NT2/D1 (cell line): ENCODE measurements at regions not wholly inside any gene's neighbourhood (a gene's known extent, or its start where the extent isn't known, plus 50 kb on each side); places are given as distances from the start of the nearest gene placed in this dataset.

Source experiments
- DNase-seq: peaks from one replicate; pipeline ENCODE4 v3.0.0-alpha.2; 2011; ENCODE audit warnings: low read depth, low spot score
- H3K27me3 ChIP-seq: 2 replicates; pipeline ENCODE4 v1.6.0; 2011; ENCODE audit warnings: mild to moderate bottlenecking; ENCODE audit not compliant: insufficient read length, insufficient read depth
- H3K36me3 ChIP-seq: 2 replicates; pipeline ENCODE4 v1.6.1; 2011; ENCODE audit warnings: mild to moderate bottlenecking, low read length, mixed read lengths; ENCODE audit not compliant: insufficient read depth, insufficient read length
- H3K4me1 ChIP-seq: 2 replicates; pipeline ENCODE4 v1.5.1; 2011; ENCODE audit not compliant: insufficient read depth, insufficient read length
- H3K4me3 ChIP-seq: 2 replicates; pipeline ENCODE4 v1.5.1; 2011; ENCODE audit warnings: low read depth; ENCODE audit not compliant: insufficient read length
- H3K9ac ChIP-seq: 2 replicates; pipeline ENCODE4 v1.6.0; 2011; ENCODE audit warnings: low read depth; ENCODE audit not compliant: insufficient read length
- H3K9me3 ChIP-seq: 2 replicates; pipeline ENCODE4 v1.5.1; 2011; ENCODE audit warnings: mild to moderate bottlenecking, low read length; ENCODE audit not compliant: insufficient read depth
- SUZ12 ChIP-seq: IDR thresholded peaks from 2 replicates; pipeline ENCODE4 v1.6.1; 2011; ENCODE audit not compliant: insufficient read length, insufficient read depth; ENCODE audit errors: extremely low read depth
- YY1 ChIP-seq: IDR thresholded peaks from 2 replicates; pipeline ENCODE4 v1.6.1; 2011; ENCODE audit not compliant: insufficient read length, insufficient read depth
- ZNF274 ChIP-seq: IDR thresholded peaks from 2 replicates; pipeline ENCODE4 v1.6.1; 2011; ENCODE audit warnings: mild to moderate bottlenecking, low read depth, low read length

DNA sequence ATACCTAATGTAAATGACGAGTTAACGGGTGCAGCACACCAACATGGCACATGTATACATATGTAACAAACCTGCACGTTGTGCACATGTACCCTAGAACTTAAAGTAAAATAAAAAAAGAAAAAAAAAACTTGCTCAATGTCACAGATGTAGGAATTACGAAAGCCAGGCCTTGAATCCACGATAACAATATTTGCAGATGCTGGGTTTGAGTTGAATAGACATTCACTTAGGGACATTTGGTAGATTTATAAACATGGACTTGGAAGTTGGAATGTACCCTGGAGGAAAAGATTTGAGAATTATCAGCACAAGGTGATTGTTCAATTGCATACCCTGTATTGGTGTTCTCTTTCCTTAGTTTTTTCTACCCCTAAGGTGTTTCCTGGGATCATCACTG, 260.2 kb upstream of the PEX5L start:
- H3K4me1 ChIP-seq: no peaks in the 10 kb centered on the region
- H3K4me3 ChIP-seq: no peak overlapping the region
- H3K36me3 ChIP-seq: no peaks in the 10 kb centered on the region
- no peak for DNase-seq
- no peaks in the 10 kb centered on the region for H3K27me3 ChIP-seq
- H3K9ac ChIP-seq: no peak overlapping the region
- TF ChIP-seq SUZ12: no peak
- no peak for TF ChIP-seq YY1
- no peak for TF ChIP-seq ZNF274
- H3K9me3 ChIP-seq: no peaks in the 10 kb centered on the region

DNA sequence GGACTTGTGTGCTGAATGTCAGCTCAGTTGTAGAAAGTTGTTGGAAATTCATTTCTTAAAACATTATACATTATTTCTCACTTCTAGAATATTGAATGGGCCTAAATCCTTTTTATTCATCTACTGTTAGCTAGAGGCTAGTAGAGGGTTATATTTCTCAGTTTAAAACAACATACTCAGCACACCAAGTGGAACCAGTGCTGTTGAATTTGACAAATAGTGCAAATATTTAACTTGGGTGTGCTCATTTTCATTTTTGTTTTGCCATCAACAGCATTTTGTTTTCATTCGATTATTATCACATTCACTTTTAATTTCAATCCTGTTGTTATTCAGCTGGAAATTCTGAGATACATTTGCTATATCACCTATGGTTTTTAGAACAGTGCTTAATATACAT, 269.4 kb upstream of the PEX5L start:
- DNase-seq: no peak
- Histone ChIP-seq H3K4me1 (no peaks in the 10 kb centered on the region), H3K9me3 (no peaks in the 10 kb centered on the region), H3K36me3 (no peaks in the 10 kb centered on the region), H3K4me3 (no peak overlapping the region), H3K9ac (no peak overlapping the region), H3K27me3 (no peaks in the 10 kb centered on the region)
- no peak for TF ChIP-seq SUZ12
- TF ChIP-seq YY1: no peak
- no peak for TF ChIP-seq ZNF274

- H3K4me1 ChIP-seq: no peaks in the 10 kb centered on the region
- H3K36me3 ChIP-seq: no peaks in the 10 kb centered on the region
- H3K4me3 ChIP-seq: no peak overlapping the region
- TF ChIP-seq YY1 (no peak), ZNF274 (no peak), SUZ12 (no peak)
- DNase-seq: no peak
- H3K9me3 ChIP-seq: no peaks in the 10 kb centered on the region
- no peak overlapping the region for H3K9ac ChIP-seq
- H3K27me3 ChIP-seq: no peaks in the 10 kb centered on the region
Measured at GRCh38 chr3:180306691-180307090, 270.0 kb upstream of the PEX5L start.

DNA sequence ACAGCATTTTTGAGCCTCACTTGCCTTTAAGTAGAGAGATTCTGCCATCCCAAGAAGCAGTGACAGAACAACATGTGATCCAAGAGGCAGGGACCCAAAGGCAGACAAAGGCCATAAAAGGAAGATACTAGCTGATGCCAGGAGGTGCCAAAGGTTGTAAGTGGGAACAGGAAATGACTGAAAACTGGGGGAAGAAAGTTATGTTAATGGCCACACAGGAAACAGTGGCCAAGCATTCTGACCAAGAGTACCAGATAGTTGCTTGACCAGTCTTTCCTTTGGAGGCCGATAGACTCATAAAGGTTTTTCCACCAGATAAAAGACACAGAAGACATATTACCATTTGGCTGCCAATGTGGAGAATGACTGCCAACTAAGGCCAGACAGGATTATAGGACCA, 274.5 kb upstream of the PEX5L start:
- no peaks in the 10 kb centered on the region for H3K36me3 ChIP-seq
- no peaks in the 10 kb centered on the region for H3K4me1 ChIP-seq

DNA sequence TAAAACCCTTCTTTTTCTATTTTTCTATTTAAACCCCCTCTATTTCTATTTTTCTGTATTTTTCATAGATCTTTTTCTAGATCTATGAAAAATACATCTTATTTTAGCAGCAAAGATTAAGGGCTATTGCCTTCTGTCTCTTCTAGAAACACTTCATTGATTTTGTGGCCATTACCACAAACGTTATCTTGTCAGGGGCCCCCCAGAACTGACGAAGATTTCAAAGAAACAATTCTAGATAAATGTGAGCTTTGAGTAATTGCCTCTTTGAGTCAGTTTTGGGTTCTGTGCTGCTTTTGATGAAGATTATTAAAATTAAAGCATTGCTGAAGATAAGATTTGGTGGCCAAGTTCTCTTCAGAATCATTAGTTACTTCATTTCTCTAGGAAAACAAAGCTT, 279.6 kb upstream of the PEX5L start:
- Histone ChIP-seq H3K4me3 (no peak overlapping the region), H3K9ac (no peak overlapping the region), H3K36me3 (no peaks in the 10 kb centered on the region), H3K4me1 (no peaks in the 10 kb centered on the region), H3K9me3 (no peaks in the 10 kb centered on the region), H3K27me3 (no peaks in the 10 kb centered on the region)
- TF ChIP-seq YY1: no peak
- no peak for TF ChIP-seq ZNF274
- TF ChIP-seq SUZ12: no peak
- DNase-seq: no peak

More for the DNA sequence above, 274.5 kb upstream of the PEX5L start:
- no peaks in the 10 kb centered on the region for H3K27me3 ChIP-seq
- DNase-seq: no peak
- H3K9ac ChIP-seq: no peak overlapping the region
- no peaks in the 10 kb centered on the region for H3K9me3 ChIP-seq
- H3K4me3 ChIP-seq: no peak overlapping the region
- no peak for TF ChIP-seq YY1
- TF ChIP-seq ZNF274: no peak
- no peak for TF ChIP-seq SUZ12

GRCh38 chr3:180319461-180319860, 282.5 kb upstream of the TTC14 start:
- no peak overlapping the region for H3K4me3 ChIP-seq
- H3K36me3 ChIP-seq: no peaks in the 10 kb centered on the region
- no peaks in the 10 kb centered on the region for H3K9me3 ChIP-seq
- TF ChIP-seq SUZ12 (no peak), YY1 (no peak), ZNF274 (no peak)
- H3K4me1 ChIP-seq: no peaks in the 10 kb centered on the region
- no peak for DNase-seq
- H3K9ac ChIP-seq: no peak overlapping the region
- H3K27me3 ChIP-seq: no peaks in the 10 kb centered on the region

- Histone ChIP-seq H3K27me3 (no peaks in the 10 kb centered on the region), H3K4me3 (no peak overlapping the region), H3K4me1 (no peaks in the 10 kb centered on the region), H3K9ac (no peak overlapping the region), H3K36me3 (no peaks in the 10 kb centered on the region), H3K9me3 (no peaks in the 10 kb centered on the region)
- TF ChIP-seq YY1 (no peak), ZNF274 (no peak)
- no peak for DNase-seq
Measured at GRCh38 chr3:180320631-180321030, 281.3 kb upstream of the TTC14 start.

GRCh38 chr3:180321534-180321933, 280.4 kb upstream of the TTC14 start:
- TF ChIP-seq ZNF274 (no peak), SUZ12 (no peak), YY1 (no peak)
- no peak overlapping the region for H3K9ac ChIP-seq
- no peaks in the 10 kb centered on the region for H3K9me3 ChIP-seq

More at GRCh38 chr3:180321534-180321933, 280.4 kb upstream of the TTC14 start:
- no peaks in the 10 kb centered on the region for H3K4me1 ChIP-seq
- no peaks in the 10 kb centered on the region for H3K36me3 ChIP-seq
- no peak for DNase-seq
- no peak overlapping the region for H3K4me3 ChIP-seq
- H3K27me3 ChIP-seq: no peaks in the 10 kb centered on the region
